GM12878 (cell line): ENCODE measurements at regions not wholly inside any gene's neighbourhood (a gene's known extent, or its start where the extent isn't known, plus 50 kb on each side); places are given as distances from the start of the nearest gene placed in this dataset.

ENCODE experiments used
- CTCF ChIP-seq, 3 experiments: IDR thresholded peaks in 2 of 3; conservative IDR thresholded peaks in 1 of 3; 2 replicates each; pipeline ENCODE4 v1.5.1; 2011; ENCODE audit warnings: low read depth in 3 of 3, low read length in 3 of 3, mild to moderate bottlenecking in 3 of 3, control low read depth in 2 of 3, moderate library complexity in 2 of 3, inconsistent platforms in 1 of 3, mixed read lengths in 1 of 3; ENCODE audit not compliant: control insufficient read depth in 2 of 3, insufficient read depth in 1 of 3; ENCODE audit errors: extremely low read depth in 1 of 3
- EP300 ChIP-seq, 2 experiments: fragments of 150-350 bp in 1 of 2; IDR thresholded peaks; 2 replicates each; pipeline ENCODE4 v1.6.1; 2011 to 2012; ENCODE audit warnings: low read depth in 2 of 2, low read length in 2 of 2, borderline replicate concordance in 1 of 2, improper control_type of control experiment in 1 of 2, inconsistent platforms in 1 of 2; ENCODE audit not compliant: control insufficient read depth in 1 of 2
- MEF2B ChIP-seq: fragments of 450-650 bp; IDR thresholded peaks from 2 replicates; pipeline ENCODE4 v1.6.1; 2018; ENCODE audit warnings: mild to moderate bottlenecking, moderate library complexity; ENCODE audit not compliant: partially characterized antibody, poor library complexity, severe bottlenecking
- MXI1 ChIP-seq: fragments of 150-350 bp; IDR thresholded peaks from 2 replicates; pipeline ENCODE4 v1.6.1; 2011; ENCODE audit warnings: low read depth, mild to moderate bottlenecking, inconsistent platforms, low read length, improper control_type of control experiment

- TF ChIP-seq CTCF (IDR thresholded peaks at IDR 0.05 in 2 of 3, conservative IDR thresholded peaks at IDR 0.05 in 1 of 3; ENCODE audit: control insufficient read depth in 2 of 3, extremely low read depth in 1 of 3, insufficient read depth in 1 of 3, low read depth in 3 of 3, low read length in 3 of 3) = no peak
- TF ChIP-seq MXI1 = no peak
- TF ChIP-seq MEF2B = no peak
- TF ChIP-seq EP300 (IDR thresholded peaks at IDR 0.05; ENCODE audit: borderline replicate concordance in 1 of 2, control insufficient read depth in 1 of 2, low read depth in 2 of 2, low read length in 2 of 2) = no peak
Measured at GRCh38 chr6:159107451-159108260, 61.5 kb upstream of the FNDC1 start.
